Colonic mucosa (tissue), 4 donors: ENCODE measurements at regions not wholly inside any gene's neighbourhood (a gene's known extent, or its start where the extent isn't known, plus 50 kb on each side); places are given as distances from the start of the nearest gene placed in this dataset.

ENCODE experiments used
- DNase-seq: peaks from one replicate; pipeline ENCODE4 v3.0.0-alpha.2; 2020
- H3K27ac ChIP-seq: fragments of 200-600 bp; one replicate; pipeline ENCODE4 v1.8.0; 2021
- H3K27me3 ChIP-seq: fragments of 200-600 bp; one replicate; pipeline ENCODE4 v1.8.0; 2021
- H3K36me3 ChIP-seq: fragments of 200-600 bp; one replicate; pipeline ENCODE4 v1.8.0; 2021
- H3K4me1 ChIP-seq: fragments of 200-600 bp; one replicate; pipeline ENCODE4 v1.8.0; 2021; ENCODE audit warnings: mild to moderate bottlenecking
- H3K4me3 ChIP-seq: fragments of 200-600 bp; one replicate; pipeline ENCODE4 v1.8.0; 2021
- H3K9ac ChIP-seq, 2 donors: one replicate each; pipeline ENCODE4 v1.7.0; 2013; ENCODE audit warnings: control low read depth in 2 of 2, low read depth in 2 of 2, low read length in 2 of 2
- H3K9me3 ChIP-seq: fragments of 200-600 bp; one replicate; pipeline ENCODE4 v1.8.0; 2021
- intact Hi-C: fragments of 100-400 bp; cut with DNase I; formaldehyde crosslinking; loops from one replicate; pipeline ENCODE4 v1.14.1; 2022
- TF ChIP-seq, protein P1 (sequence below): fragments of 200-600 bp; IDR thresholded peaks from one replicate; pipeline ENCODE4 v1.8.0; 2022; ENCODE audit warnings: antibody characterized with exemption, mild to moderate bottlenecking
- donor health status: healthy.
- donor health status: DM: no; HTN: no; CAD: no.
- donor health status: DM: no; HTN: no; CAD: no.

DNA sequence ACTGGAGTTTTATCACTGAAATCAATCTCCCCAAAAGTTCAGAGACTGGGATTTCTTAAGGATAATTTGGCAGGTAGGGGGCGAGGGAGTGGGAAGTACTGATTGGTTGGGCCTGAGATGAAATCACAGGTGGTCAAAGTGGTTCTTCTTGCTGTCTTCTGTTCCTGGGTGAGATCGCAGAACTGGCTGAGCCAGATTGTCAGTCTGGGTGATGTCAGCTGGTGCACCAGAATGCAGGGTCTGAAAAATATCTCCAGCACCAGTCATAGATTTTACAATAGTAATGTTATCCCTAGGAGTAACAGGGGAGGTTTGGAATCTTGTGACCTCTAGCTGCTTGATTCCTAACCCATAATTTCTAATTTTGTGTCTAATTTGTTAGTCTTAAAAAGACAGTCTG, 86.7 kb upstream of the SLC25A36 start:
- no peaks in the 10 kb centered on the region for H3K27me3 ChIP-seq
- DNase-seq, result no peak
- H3K36me3 ChIP-seq, result no peaks in the 10 kb centered on the region
- intact Hi-C loops, result no loop called here
- H3K9me3 ChIP-seq, result no peaks in the 10 kb centered on the region
- no peak overlapping the region for H3K4me3 ChIP-seq
- H3K27ac ChIP-seq, result no peak overlapping the region
- H3K9ac ChIP-seq, result no peak overlapping the region
- TF ChIP-seq, protein P1, sequence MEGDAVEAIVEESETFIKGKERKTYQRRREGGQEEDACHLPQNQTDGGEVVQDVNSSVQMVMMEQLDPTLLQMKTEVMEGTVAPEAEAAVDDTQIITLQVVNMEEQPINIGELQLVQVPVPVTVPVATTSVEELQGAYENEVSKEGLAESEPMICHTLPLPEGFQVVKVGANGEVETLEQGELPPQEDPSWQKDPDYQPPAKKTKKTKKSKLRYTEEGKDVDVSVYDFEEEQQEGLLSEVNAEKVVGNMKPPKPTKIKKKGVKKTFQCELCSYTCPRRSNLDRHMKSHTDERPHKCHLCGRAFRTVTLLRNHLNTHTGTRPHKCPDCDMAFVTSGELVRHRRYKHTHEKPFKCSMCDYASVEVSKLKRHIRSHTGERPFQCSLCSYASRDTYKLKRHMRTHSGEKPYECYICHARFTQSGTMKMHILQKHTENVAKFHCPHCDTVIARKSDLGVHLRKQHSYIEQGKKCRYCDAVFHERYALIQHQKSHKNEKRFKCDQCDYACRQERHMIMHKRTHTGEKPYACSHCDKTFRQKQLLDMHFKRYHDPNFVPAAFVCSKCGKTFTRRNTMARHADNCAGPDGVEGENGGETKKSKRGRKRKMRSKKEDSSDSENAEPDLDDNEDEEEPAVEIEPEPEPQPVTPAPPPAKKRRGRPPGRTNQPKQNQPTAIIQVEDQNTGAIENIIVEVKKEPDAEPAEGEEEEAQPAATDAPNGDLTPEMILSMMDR, result no peak
- H3K4me1 ChIP-seq, result no peaks in the 10 kb centered on the region

DNA sequence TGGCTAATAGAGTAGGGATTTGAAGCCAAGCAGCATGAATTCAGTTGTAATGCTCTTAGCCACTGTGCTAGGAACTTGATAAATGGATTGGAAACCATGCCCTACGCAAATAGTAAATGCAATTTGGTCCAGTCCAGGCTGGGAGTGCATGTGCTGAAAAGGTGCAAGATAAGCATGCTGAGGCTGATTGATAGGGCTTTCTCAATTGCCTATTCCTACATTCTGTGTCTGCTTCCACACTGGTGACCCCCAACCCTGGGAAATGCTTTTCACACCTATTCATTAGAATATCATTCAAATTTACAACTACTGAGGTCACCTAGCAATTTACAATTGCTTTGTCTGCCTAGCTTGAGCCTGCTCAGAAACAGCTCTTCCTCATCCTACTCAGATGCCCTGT, 84.7 kb upstream of the SLC25A36 start:
- H3K4me3 ChIP-seq, result no peak overlapping the region
- intact Hi-C loops, result no loop called here
- H3K4me1 ChIP-seq, result no peaks in the 10 kb centered on the region
- H3K27ac ChIP-seq, result no peak overlapping the region
- no peak for DNase-seq
- TF ChIP-seq, protein P1, result no peak
- H3K9me3 ChIP-seq, result no peaks in the 10 kb centered on the region
- no peaks in the 10 kb centered on the region for H3K27me3 ChIP-seq
- no peaks in the 10 kb centered on the region for H3K36me3 ChIP-seq
- H3K9ac ChIP-seq, result no peak overlapping the region

DNA sequence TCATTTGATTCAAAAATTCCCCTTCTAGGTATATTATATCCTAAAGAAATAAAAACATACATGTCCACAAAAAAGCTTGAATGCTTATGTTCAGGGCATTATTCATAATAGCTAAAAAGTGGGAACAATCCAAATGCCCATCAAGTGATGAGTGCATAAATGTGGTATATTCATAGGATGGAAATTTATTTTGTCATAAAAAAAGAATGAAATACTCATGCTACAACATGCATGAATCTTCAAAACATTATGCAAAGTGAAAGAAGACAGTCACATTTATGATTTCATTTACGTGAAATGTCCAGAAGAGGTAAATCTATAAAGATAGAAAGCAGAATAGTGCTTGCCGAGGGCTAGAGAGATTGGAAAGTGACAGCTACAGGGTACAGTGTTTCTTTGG, 83.6 kb upstream of the SLC25A36 start:
- Histone ChIP-seq H3K9me3 (no peaks in the 10 kb centered on the region), H3K36me3 (no peaks in the 10 kb centered on the region), H3K27ac (no peak overlapping the region), H3K27me3 (no peaks in the 10 kb centered on the region), H3K4me1 (no peaks in the 10 kb centered on the region), H3K4me3 (no peak overlapping the region), H3K9ac (no peak overlapping the region)
- DNase-seq, result no peak
- TF ChIP-seq, protein P1, result no peak
- intact Hi-C loops, result no loop called here

DNA sequence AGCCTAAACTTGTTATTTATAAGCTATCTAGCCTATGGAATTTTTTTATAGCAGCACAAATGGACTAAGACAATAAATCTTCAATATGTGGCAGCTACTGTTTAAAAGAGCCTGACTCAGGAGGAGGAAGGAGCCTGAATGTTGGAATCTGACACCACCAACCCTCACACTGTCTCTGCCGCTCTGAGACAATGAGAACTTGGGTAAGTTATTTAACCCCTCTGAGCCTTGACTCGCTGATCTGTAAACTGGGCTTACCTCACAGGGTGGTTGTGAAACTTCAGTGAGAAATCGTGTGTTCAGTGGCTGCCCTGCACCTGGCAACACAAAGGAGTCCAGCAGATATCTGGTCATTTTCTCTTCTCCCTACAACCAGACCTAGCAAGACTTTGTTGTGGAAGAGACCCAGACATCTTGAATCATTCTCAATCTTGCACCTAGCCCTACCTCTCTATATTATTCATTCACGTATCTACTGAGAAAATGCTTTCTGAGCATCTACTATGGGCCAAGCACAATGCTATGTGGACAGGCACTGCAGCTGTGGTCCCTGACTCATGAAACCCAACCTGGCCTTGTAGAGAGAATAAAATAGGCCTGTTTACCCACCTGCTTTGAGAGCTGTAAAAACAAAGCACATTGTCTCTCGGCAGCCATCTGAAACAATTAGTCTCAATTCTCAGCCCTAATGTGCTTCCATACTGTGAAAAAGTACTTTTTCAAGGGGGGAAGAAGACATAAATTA, 81.9 kb upstream of the SLC25A36 start:
- intact Hi-C loops, result loop anchor here (5.0 to 10.0 kb wide), 2 partner anchors 915 to 1432 kb away; no protein-coding TSS in a partner anchor
- TF ChIP-seq, protein P1, result no peak

DNA sequence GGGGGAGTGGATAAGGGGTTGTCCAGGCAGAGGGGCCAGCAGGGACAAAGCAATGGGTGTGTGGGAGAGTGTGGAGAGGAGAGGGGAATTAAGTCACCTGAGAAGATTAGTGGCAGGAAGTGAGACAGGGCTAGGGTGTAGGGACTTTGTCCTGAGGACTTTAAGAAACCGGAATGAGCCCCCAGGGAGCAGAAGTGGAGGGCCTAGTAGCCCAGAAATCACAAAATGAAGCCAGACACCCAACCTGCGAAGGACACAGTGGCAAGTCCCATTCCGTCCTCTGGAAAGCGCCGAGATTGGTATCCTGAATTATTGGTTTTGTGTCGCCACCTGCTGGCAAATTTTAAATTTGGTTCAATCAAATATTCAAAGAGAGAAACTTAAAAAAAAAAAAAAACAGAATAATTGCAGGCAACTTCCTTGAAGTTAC, 78.0 kb upstream of the SLC25A36 start:
- Histone ChIP-seq H3K4me3 (no peak overlapping the region), H3K9ac (no peak overlapping the region), H3K4me1 (no peaks in the 10 kb centered on the region), H3K36me3 (no peaks in the 10 kb centered on the region), H3K9me3 (no peaks in the 10 kb centered on the region), H3K27me3 (no peaks in the 10 kb centered on the region), H3K27ac (no peak overlapping the region)
- TF ChIP-seq, protein P1, result peak; percentile 36
- peak; percentile 69 for DNase-seq
- intact Hi-C loops, result loop anchor here (5.0 to 10.0 kb wide), 2 partner anchors 919 to 1436 kb away; no protein-coding TSS in a partner anchor

More for the DNA sequence above, 81.9 kb upstream of the SLC25A36 start:
- no peak overlapping the region for H3K27ac ChIP-seq
- no peaks in the 10 kb centered on the region for H3K27me3 ChIP-seq
- no peaks in the 10 kb centered on the region for H3K9me3 ChIP-seq
- H3K9ac ChIP-seq, result no peak overlapping the region
- no peaks in the 10 kb centered on the region for H3K4me1 ChIP-seq
- no peak overlapping the region for H3K4me3 ChIP-seq
- no peak for DNase-seq
- H3K36me3 ChIP-seq, result no peaks in the 10 kb centered on the region
